Erythroblast (primary cell): ENCODE measurements at regions not wholly inside any gene's neighbourhood (a gene's known extent, or its start where the extent isn't known, plus 50 kb on each side); places are given as distances from the start of the nearest gene placed in this dataset.

Source experiments
- DNase-seq, 2 experiments: peaks; one replicate each; lab custom pipeline; 2025; lab: John Stamatoyannopoulos, UW
- GATA1 ChIP-seq: IDR thresholded peaks from 2 replicates; pipeline ENCODE4 v1.6.1; 2011; ENCODE audit warnings: low read depth, mild to moderate bottlenecking, control low read depth, low read length, moderate library complexity
- POLR2A ChIP-seq: IDR thresholded peaks from 2 replicates; pipeline ENCODE4 v1.6.1; 2011; ENCODE audit warnings: mild to moderate bottlenecking, low read length

- no peak for TF ChIP-seq GATA1
- DNase-seq, result no peak
These were observed 1494.0 kb upstream of the TMEM132C start for GRCh38 chr12:126773012-126773411.

GRCh38 chr12:126773491-126773890 lies 1493.5 kb upstream of the TMEM132C start:
- TF ChIP-seq POLR2A, result no peak
- DNase-seq, result no peak

GRCh38 chr12:126776026-126776655 lies 1490.8 kb upstream of the TMEM132C start:
- TF ChIP-seq GATA1 (no peak), POLR2A (no peak)
- no peak for DNase-seq

GRCh38 chr12:126780343-126780742 lies 1486.6 kb upstream of the TMEM132C start:
- no peak for DNase-seq
- TF ChIP-seq POLR2A, result no peak
- TF ChIP-seq GATA1, result no peak

GRCh38 chr12:126781593-126781992 lies 1485.4 kb upstream of the TMEM132C start:
- DNase-seq, result no peak
- TF ChIP-seq POLR2A, result no peak
- no peak for TF ChIP-seq GATA1

- TF ChIP-seq GATA1, result no peak
- no peak for TF ChIP-seq POLR2A
- DNase-seq, result no peak
These were observed 1484.9 kb upstream of the TMEM132C start for GRCh38 chr12:126782083-126782482.

GRCh38 chr12:126784328-126784921 lies 1482.5 kb upstream of the TMEM132C start:
- no peak for TF ChIP-seq POLR2A
- no peak for TF ChIP-seq GATA1
- peak; percentile 38 to 59 for DNase-seq

- no peak for DNase-seq
- no peak for TF ChIP-seq POLR2A
- TF ChIP-seq GATA1, result no peak
These were observed 1477.0 kb upstream of the TMEM132C start for GRCh38 chr12:126789963-126790362.

- no peak for DNase-seq
- TF ChIP-seq GATA1, result no peak
- no peak for TF ChIP-seq POLR2A
These were observed 1475.8 kb upstream of the TMEM132C start for GRCh38 chr12:126791122-126791521.

- DNase-seq, result no peak
- TF ChIP-seq POLR2A (no peak), GATA1 (no peak)
These were observed 1474.6 kb upstream of the TMEM132C start for GRCh38 chr12:126792411-126792810.

- DNase-seq, result no peak
- TF ChIP-seq GATA1 (no peak), POLR2A (no peak)
These were observed 1469.4 kb upstream of the TMEM132C start for GRCh38 chr12:126797525-126797924.

GRCh38 chr12:126798449-126798848 lies 1468.5 kb upstream of the TMEM132C start:
- DNase-seq, result no peak
- TF ChIP-seq POLR2A, result no peak

GRCh38 chr12:126807312-126807865 lies 1459.6 kb upstream of the TMEM132C start:
- DNase-seq, result no peak
- TF ChIP-seq GATA1 (no peak), POLR2A (no peak)

- TF ChIP-seq GATA1 (no peak), POLR2A (no peak)
- DNase-seq, result no peak
These were observed 1455.6 kb upstream of the TMEM132C start for GRCh38 chr12:126811391-126811790.

GRCh38 chr12:126819554-126819953 lies 1447.4 kb upstream of the TMEM132C start:
- TF ChIP-seq POLR2A, result no peak
- no peak for TF ChIP-seq GATA1
- no peak for DNase-seq
